ENCODE measurements at regions not wholly inside any gene's neighbourhood (a gene's known extent, or its start where the extent isn't known, plus 50 kb on each side); places are given as distances from the start of the nearest gene placed in this dataset.

GRCh38 chr6:85385636-85386315, 64.1 kb upstream of the NT5E start:
- TF ChIP-seq CTCF (IDR thresholded peaks at IDR 0.05; ENCODE audit: low read depth, low read length) (no peak), POLR2A (IDR thresholded peaks at IDR 0.05; ENCODE audit: extremely low read depth, insufficient read length) (no peak), MAX (IDR thresholded peaks at IDR 0.05; ENCODE audit: low read depth, low read length) (no peak), MYC (IDR thresholded peaks at IDR 0.05; ENCODE audit: low read depth, low read length) (no peak)
